H1 (cell line): ENCODE measurements at regions not wholly inside any gene's neighbourhood (a gene's known extent, or its start where the extent isn't known, plus 50 kb on each side); places are given as distances from the start of the nearest gene placed in this dataset.
A peak's percentile ranks its signal among the peaks of the same experiment; 100 is the strongest.

Experiments used
- CTCF ChIA-PET: fragments of 300-600 bp; sonication (Branson Sonifier 250); formaldehyde crosslinking; loops from one replicate; lab custom pipeline; 2021; ENCODE audit not compliant: partially characterized antibody; lab: Charles Lee
- POLR2A ChIA-PET: fragments of 300-600 bp; sonication (Branson Sonifier 250); formaldehyde crosslinking; loops from one replicate; lab custom pipeline; 2021; ENCODE audit warnings: inconsistent platforms; ENCODE audit not compliant: partially characterized antibody; lab: Charles Lee
- DNase-seq, 2 experiments: peaks; one replicate each; pipeline versions ENCODE4 v3.0.0 to v3.0.0-alpha.2; 2010 to 2022; ENCODE audit warnings: low spot score in 2 of 2, low read depth in 1 of 2, mixed read lengths in 1 of 2
- FAIRE-seq: peaks from 2 replicates; lab custom pipeline; 2011; peaks lifted over from hg19 to GRCh38; lab: Jason Lieb, UNC
- H2AFZ ChIP-seq: 2 replicates; pipeline ENCODE4 v1.8.1; 2012; ENCODE audit warnings: low read length, inconsistent platforms
- H2AK5ac ChIP-seq: 2 replicates; pipeline ENCODE4 v1.6.1; 2013; ENCODE audit warnings: low read depth, low read length
- H2BK120ac ChIP-seq: replicated peaks from 2 replicates; pipeline ENCODE3; 2013; ENCODE audit warnings: low read depth, low read length, inconsistent platforms
- H2BK12ac ChIP-seq: 2 replicates; pipeline ENCODE4 v1.6.1; 2013; ENCODE audit warnings: low read depth, low read length
- H2BK15ac ChIP-seq: 2 replicates; pipeline ENCODE4 v1.6.1; 2013; ENCODE audit warnings: low read length
- H2BK20ac ChIP-seq: 2 replicates; pipeline ENCODE4 v1.6.1; 2013; ENCODE audit warnings: low read length
- H2BK5ac ChIP-seq: 2 replicates; pipeline ENCODE4 v1.6.1; 2013; ENCODE audit warnings: low read depth, low read length
- H3K14ac ChIP-seq: 2 replicates; pipeline ENCODE4 v1.6.1; 2013; ENCODE audit warnings: inconsistent platforms; ENCODE audit not compliant: insufficient read length
- H3K18ac ChIP-seq: 2 replicates; pipeline ENCODE4 v1.6.1; 2013; ENCODE audit warnings: low read length; ENCODE audit errors: extremely low read depth
- H3K23ac ChIP-seq: 2 replicates; pipeline ENCODE4 v1.6.1; 2013; ENCODE audit warnings: inconsistent platforms; ENCODE audit not compliant: insufficient read length
- H3K23me2 ChIP-seq: 2 replicates; pipeline ENCODE4 v1.6.1; 2013; ENCODE audit warnings: low read depth, low read length
- H3K27ac ChIP-seq: 2 replicates; pipeline ENCODE4 v1.6.1; 2011; ENCODE audit warnings: low read depth, low read length, inconsistent platforms
- H3K27me3 ChIP-seq, 4 experiments: replicated peaks in 1 of 4; 1 replicate in 1 of 4; 2 replicates in 3 of 4; pipeline versions ENCODE4 v1.6.1 to v1.8.1; 2011 to 2013; ENCODE audit warnings: low read length in 3 of 4, mild to moderate bottlenecking in 3 of 4, inconsistent platforms in 2 of 4, mixed read lengths in 2 of 4, moderate library complexity in 1 of 4; ENCODE audit not compliant: control insufficient read depth in 3 of 4, insufficient read depth in 3 of 4; ENCODE audit errors: extremely low read depth in 1 of 4
- H3K36me3 ChIP-seq, 4 experiments: 2 replicates each; pipeline versions ENCODE4 v1.6.1 to v1.8.1; 2011 to 2013; ENCODE audit warnings: mild to moderate bottlenecking in 4 of 4, low read length in 3 of 4, moderate library complexity in 2 of 4, control low read depth in 1 of 4, inconsistent platforms in 1 of 4; ENCODE audit not compliant: insufficient read depth in 4 of 4, control insufficient read depth in 2 of 4
- H3K4ac ChIP-seq: replicated peaks from 2 replicates; pipeline ENCODE3; 2013; ENCODE audit warnings: low read length, low read depth, mixed read lengths, inconsistent platforms; ENCODE audit not compliant: insufficient read length
- H3K4me1 ChIP-seq, 4 experiments: replicated peaks in 1 of 4; 1 replicate in 1 of 4; 2 replicates in 3 of 4; pipeline versions ENCODE4 v1.6.1 to v1.8.1; 2011 to 2013; ENCODE audit warnings: low read length in 3 of 4, inconsistent platforms in 2 of 4, mixed read lengths in 1 of 4; ENCODE audit not compliant: insufficient read depth in 4 of 4, control insufficient read depth in 3 of 4
- H3K4me2 ChIP-seq, 2 experiments: 2 replicates each; pipeline versions ENCODE4 v1.6.1 to v1.8.1; 2011 to 2013; ENCODE audit warnings: low read depth in 2 of 2, low read length in 2 of 2, control low read depth in 1 of 2, inconsistent platforms in 1 of 2, mild to moderate bottlenecking in 1 of 2; ENCODE audit not compliant: insufficient read depth in 1 of 2
- H3K4me3 ChIP-seq, 4 experiments: fragments of 200-600, 300-600 bp in 1 of 4; sonication (generic), shearing (Covaris generic), sonication (Bioruptor Twin) in 1 of 4; 2 replicates each; pipeline versions ENCODE4 v1.5.1 to v1.8.1; 2011 to 2016; ENCODE audit warnings: low read length in 4 of 4, low read depth in 3 of 4, control low read depth in 2 of 4, inconsistent platforms in 2 of 4, mild to moderate bottlenecking in 2 of 4, mixed read lengths in 1 of 4, moderate library complexity in 1 of 4; ENCODE audit not compliant: insufficient read depth in 2 of 4; ENCODE audit errors: extremely low read depth in 1 of 4
- H3K56ac ChIP-seq: replicated peaks from 2 replicates; pipeline ENCODE3; 2013; ENCODE audit warnings: low read depth, mild to moderate bottlenecking, mixed read lengths, low read length, inconsistent platforms; ENCODE audit not compliant: insufficient read length
- H3K79me1 ChIP-seq: 2 replicates; pipeline ENCODE4 v1.6.1; 2013; ENCODE audit warnings: low read depth, low read length, control low read depth
- H3K79me2 ChIP-seq, 2 experiments: 2 replicates each; pipeline versions ENCODE4 v1.6.1 to v1.8.1; 2012 to 2013; ENCODE audit warnings: low read length in 2 of 2, mild to moderate bottlenecking in 2 of 2, inconsistent platforms in 1 of 2; ENCODE audit not compliant: insufficient read depth in 2 of 2, control insufficient read depth in 1 of 2
- H3K9ac ChIP-seq, 4 experiments: replicated peaks in 1 of 4; 1 replicate in 1 of 4; 2 replicates in 3 of 4; pipeline versions ENCODE4 v1.6.1 to v1.8.1; 2011 to 2013; ENCODE audit warnings: low read depth in 3 of 4, low read length in 3 of 4, control low read depth in 2 of 4, mild to moderate bottlenecking in 2 of 4, moderate library complexity in 2 of 4, inconsistent platforms in 1 of 4; ENCODE audit errors: extremely low read depth in 1 of 4
- H3K9me3 ChIP-seq, 2 experiments: 2 replicates each; pipeline versions ENCODE4 v1.6.1 to v1.8.1; 2012 to 2013; ENCODE audit warnings: mild to moderate bottlenecking in 2 of 2, moderate library complexity in 2 of 2, control low read depth in 1 of 2, inconsistent platforms in 1 of 2, low read depth in 1 of 2, low read length in 1 of 2, mixed read lengths in 1 of 2; ENCODE audit not compliant: insufficient read depth in 2 of 2
- H4K20me1 ChIP-seq, 2 experiments: replicated peaks in 1 of 2; 2 replicates each; pipeline versions ENCODE3 to v1.8.1; 2011 to 2013; ENCODE audit warnings: inconsistent platforms in 2 of 2, low read length in 2 of 2, mild to moderate bottlenecking in 1 of 2; ENCODE audit not compliant: insufficient read depth in 2 of 2, control insufficient read depth in 1 of 2
- H4K5ac ChIP-seq: 2 replicates; pipeline ENCODE4 v1.6.1; 2013; ENCODE audit warnings: low read length, low read depth, mixed read lengths, inconsistent platforms; ENCODE audit not compliant: insufficient read length
- H4K8ac ChIP-seq: 2 replicates; pipeline ENCODE4 v1.8.0; 2013; ENCODE audit warnings: mild to moderate bottlenecking, moderate library complexity, low read length, inconsistent platforms; ENCODE audit not compliant: insufficient read depth; ENCODE audit errors: extremely low read depth
- H4K91ac ChIP-seq: replicated peaks from 2 replicates; pipeline ENCODE3; 2013; ENCODE audit warnings: low read length, mixed read lengths, inconsistent platforms; ENCODE audit not compliant: insufficient read length
- ATF3 ChIP-seq: IDR thresholded peaks from 2 replicates; pipeline ENCODE4 v1.6.1; 2011; ENCODE audit warnings: low read depth, mild to moderate bottlenecking, low read length; ENCODE audit not compliant: insufficient read depth
- CHD1 ChIP-seq: IDR thresholded peaks from 2 replicates; pipeline ENCODE4 v1.6.1; 2012; ENCODE audit warnings: low read depth, low read length, improper control_type of control experiment
- EZH2 ChIP-seq: fragments of 200-600 bp; sonication (generic); IDR thresholded peaks from 2 replicates; pipeline ENCODE4 v1.7.1; 2012; ENCODE audit warnings: low read depth, mild to moderate bottlenecking, moderate library complexity, low read length, inconsistent platforms; ENCODE audit not compliant: severe bottlenecking
- RFX5 ChIP-seq: IDR thresholded peaks from 2 replicates; pipeline ENCODE4 v1.6.1; 2011; ENCODE audit warnings: low read depth, low read length, improper control_type of control experiment, borderline replicate concordance
- SIX5 ChIP-seq: IDR thresholded peaks from 2 replicates; pipeline ENCODE4 v1.6.1; 2011; ENCODE audit warnings: mild to moderate bottlenecking, low read depth, low read length
- SUZ12 ChIP-seq: fragments of 200-600 bp; sonication (generic); IDR thresholded peaks from 2 replicates; pipeline ENCODE4 v1.6.1; 2012; ENCODE audit warnings: mild to moderate bottlenecking, inconsistent platforms, low read length, moderate library complexity, mixed read lengths
- TEAD4 ChIP-seq: IDR thresholded peaks from 2 replicates; pipeline ENCODE4 v1.6.1; 2012; ENCODE audit warnings: low read depth, low read length, inconsistent platforms, mixed read lengths
- ZNF274 ChIP-seq: IDR thresholded peaks from 2 replicates; pipeline ENCODE4 v1.7.0; 2012; ENCODE audit warnings: low read length, borderline replicate concordance; ENCODE audit errors: extremely low read depth
- WGBS, 2 experiments: shearing (Covaris generic) in 1 of 2; methylation state at CpG; one replicate each; pipeline versions ENCODE4 v1.1.6 to v1.1.7; 2013 to 2015; ENCODE audit warnings: low lambda C conversion rate in 2 of 2, mixed read lengths in 2 of 2, inconsistent platforms in 1 of 2, low coverage in 1 of 2, missing lambda C conversion rate in 1 of 2; ENCODE audit not compliant: insufficient replicate concordance in 2 of 2, insufficient coverage in 1 of 2, insufficient read length in 1 of 2; ENCODE audit errors: extremely low coverage in 1 of 2, missing lambda C conversion rate in 1 of 2; 5-methylcytosine and 5-hydroxymethylcytosine counted together

- no peak overlapping the region for H2BK15ac ChIP-seq
- CTCF ChIA-PET = interaction anchor here (0.7 to 1.9 kb wide), 7 partner anchors 51 to 556 kb away, joined by 3 to 4 read pairs (median 4); no protein-coding TSS in a partner anchor
Measured at GRCh38 chr16:51355875-51356274, 204.8 kb upstream of the SALL1 start.

More at GRCh38 chr16:51355875-51356274, 204.8 kb upstream of the SALL1 start:
- Histone ChIP-seq H3K14ac (no peak overlapping the region), H3K18ac (no peak overlapping the region; the same call in 1 of the 2 replicates), H4K8ac (no peak overlapping the region), H3K23me2 (peaks cover 4% of the 10 kb centered on the region; the same call in 1 of the 2 replicates), H3K23ac (no peak overlapping the region), H3K79me1 (no peaks in the 10 kb centered on the region), H3K4ac (no peak overlapping the region), H2BK12ac (no peak overlapping the region), H3K56ac (no peak overlapping the region), H3K36me3 (no peaks in the 10 kb centered on the region), H2BK120ac (no peak overlapping the region), H3K4me2 (no peak overlapping the region), H3K9me3 (no peaks in the 10 kb centered on the region), H3K4me3 (no peak overlapping the region), H2AFZ (no peak overlapping the region), H3K9ac (no peak overlapping the region), H4K20me1 (no peaks in the 10 kb centered on the region), H2BK20ac (peak overlapping the region; percentile 73; the same call in 1 of the 2 replicates), H4K5ac (no peak overlapping the region), H3K27ac (no peak overlapping the region), H3K27me3 (no peaks in the 10 kb centered on the region; a peak in 1 of 7 replicates), H2BK5ac (no peak overlapping the region), H2AK5ac (no peak overlapping the region), H3K4me1 (peaks cover 3 to 13% (median 7%) of the 10 kb centered on the region in 4 experiments), H4K91ac (no peak overlapping the region), H3K79me2 (no peaks in the 10 kb centered on the region)
- DNase-seq = no peak
- POLR2A ChIA-PET = no interaction called here
- 82% methylated on average over 6 of the region's 6 CpGs; no CpG with 5 or more reads in 1 of the 2 experiments for WGBS, 2 experiments
- TF ChIP-seq SUZ12 (no peak), ATF3 (no peak), ZNF274 (no peak), SIX5 (no peak), TEAD4 (no peak), RFX5 (no peak), EZH2 (no peak), CHD1 (no peak)
- FAIRE-seq = no peak
